ENCODE measurements at regions not wholly inside any gene's neighbourhood (a gene's known extent, or its start where the extent isn't known, plus 50 kb on each side); places are given as distances from the start of the nearest gene placed in this dataset.

DNA sequence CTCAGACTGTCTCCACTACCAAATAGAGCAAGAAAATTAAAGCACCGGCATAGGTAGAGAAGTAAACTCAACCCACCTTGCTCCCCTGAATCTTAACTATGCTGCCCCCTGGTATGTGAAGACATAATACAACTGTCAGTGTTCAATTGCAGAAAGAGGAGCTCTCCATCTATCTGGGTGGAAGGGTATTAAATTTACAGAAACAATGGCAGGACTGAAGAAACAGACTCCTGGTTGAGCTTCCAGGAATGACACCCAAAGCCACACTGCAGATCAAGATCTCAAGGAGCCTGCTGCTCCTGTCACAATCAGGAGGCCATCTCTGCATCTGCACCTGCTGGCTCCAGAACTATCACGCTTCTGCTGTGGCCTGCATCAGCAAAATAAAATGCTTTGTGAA is 132.1 kb upstream of the BMAL1 start:
- no peak for TF ChIP-seq ZBTB8A (IDR thresholded peaks at IDR 0.05; ENCODE audit: partially characterized antibody)
- no peak for TF ChIP-seq HNRNPUL1 (IDR thresholded peaks at IDR 0.05; ENCODE audit: low read length)
- no peak for TF ChIP-seq KLF6 (CRISPR knock-in tag; IDR thresholded peaks at IDR 0.05; ENCODE audit: borderline replicate concordance)
- TF ChIP-seq, protein P1, sequence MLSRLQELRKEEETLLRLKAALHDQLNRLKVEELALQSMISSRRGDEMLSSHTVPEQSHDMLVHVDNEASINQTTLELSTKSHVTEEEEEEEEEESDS (CRISPR knock-in tag; IDR thresholded peaks at IDR 0.05): no peak
- TF ChIP-seq ZNF174 (CRISPR knock-in tag; IDR thresholded peaks at IDR 0.05): no peak
- TF ChIP-seq, protein P2, sequence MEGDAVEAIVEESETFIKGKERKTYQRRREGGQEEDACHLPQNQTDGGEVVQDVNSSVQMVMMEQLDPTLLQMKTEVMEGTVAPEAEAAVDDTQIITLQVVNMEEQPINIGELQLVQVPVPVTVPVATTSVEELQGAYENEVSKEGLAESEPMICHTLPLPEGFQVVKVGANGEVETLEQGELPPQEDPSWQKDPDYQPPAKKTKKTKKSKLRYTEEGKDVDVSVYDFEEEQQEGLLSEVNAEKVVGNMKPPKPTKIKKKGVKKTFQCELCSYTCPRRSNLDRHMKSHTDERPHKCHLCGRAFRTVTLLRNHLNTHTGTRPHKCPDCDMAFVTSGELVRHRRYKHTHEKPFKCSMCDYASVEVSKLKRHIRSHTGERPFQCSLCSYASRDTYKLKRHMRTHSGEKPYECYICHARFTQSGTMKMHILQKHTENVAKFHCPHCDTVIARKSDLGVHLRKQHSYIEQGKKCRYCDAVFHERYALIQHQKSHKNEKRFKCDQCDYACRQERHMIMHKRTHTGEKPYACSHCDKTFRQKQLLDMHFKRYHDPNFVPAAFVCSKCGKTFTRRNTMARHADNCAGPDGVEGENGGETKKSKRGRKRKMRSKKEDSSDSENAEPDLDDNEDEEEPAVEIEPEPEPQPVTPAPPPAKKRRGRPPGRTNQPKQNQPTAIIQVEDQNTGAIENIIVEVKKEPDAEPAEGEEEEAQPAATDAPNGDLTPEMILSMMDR (IDR thresholded peaks at IDR 0.05 in 2 of 3, conservative IDR thresholded peaks at IDR 0.05 in 1 of 3; ENCODE audit: insufficient read depth in 2 of 3, low read depth in 1 of 3, low read length in 3 of 3): peak; percentile 18 to 39 (median 28); a peak in 3 of 6 replicates
- TF ChIP-seq, protein P3, sequence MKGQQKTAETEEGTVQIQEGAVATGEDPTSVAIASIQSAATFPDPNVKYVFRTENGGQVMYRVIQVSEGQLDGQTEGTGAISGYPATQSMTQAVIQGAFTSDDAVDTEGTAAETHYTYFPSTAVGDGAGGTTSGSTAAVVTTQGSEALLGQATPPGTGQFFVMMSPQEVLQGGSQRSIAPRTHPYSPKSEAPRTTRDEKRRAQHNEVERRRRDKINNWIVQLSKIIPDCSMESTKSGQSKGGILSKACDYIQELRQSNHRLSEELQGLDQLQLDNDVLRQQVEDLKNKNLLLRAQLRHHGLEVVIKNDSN (CRISPR knock-in tag; IDR thresholded peaks at IDR 0.05): no peak
- no peak for TF ChIP-seq MYBL2 (IDR thresholded peaks at IDR 0.05; ENCODE audit: low read depth)
- no peak for TF ChIP-seq MYBL2 (CRISPR knock-in tag; IDR thresholded peaks at IDR 0.05; ENCODE audit: borderline replicate concordance)
- no peak for TF ChIP-seq EZH2 (IDR thresholded peaks at IDR 0.05; ENCODE audit: borderline replicate concordance, low read depth, low read length)
- no peak for TF ChIP-seq SMAD1 (IDR thresholded peaks at IDR 0.05; ENCODE audit: low read depth, low read length, partially characterized antibody)
- TF ChIP-seq ZNF24 (IDR thresholded peaks at IDR 0.05): no peak
- no peak for TF ChIP-seq FOSL1 (tag; conservative IDR thresholded peaks at IDR 0.05)
